K562 (cell line): ENCODE measurements at regions not wholly inside any gene's neighbourhood (a gene's known extent, or its start where the extent isn't known, plus 50 kb on each side); places are given as distances from the start of the nearest gene placed in this dataset.

Source experiments
- ERF ChIP-seq: fragments of 450-650 bp; formaldehyde crosslinking; IDR thresholded peaks from 2 replicates; pipeline ENCODE4 v1.4.0; 2020; ENCODE audit warnings: mild to moderate bottlenecking, mixed read lengths
- ZNF232 ChIP-seq: sonication (generic); formaldehyde crosslinking; IDR thresholded peaks from 2 replicates; pipeline ENCODE4 v1.8.0; 2022; ENCODE audit warnings: mild to moderate bottlenecking, missing genetic modification reagents

DNA sequence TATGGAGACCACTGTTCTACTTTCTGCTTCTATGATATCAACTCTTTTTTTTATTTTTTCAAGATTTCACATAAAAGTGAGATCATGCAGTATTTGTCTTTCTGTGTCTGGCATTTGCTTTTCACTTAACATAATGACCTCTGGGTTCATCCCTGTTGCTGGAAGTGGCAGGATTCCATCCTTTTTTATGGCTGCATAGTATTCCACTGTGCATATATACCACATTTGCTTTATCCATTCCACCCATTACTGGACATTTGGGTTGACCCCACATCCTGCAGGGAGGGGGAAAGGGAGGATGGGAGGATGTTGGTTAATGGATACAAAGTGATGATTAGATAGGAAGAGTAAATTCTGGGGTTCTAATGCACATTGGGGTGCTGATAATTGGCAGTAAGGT, 80.3 kb upstream of the NPTX2 start:
- TF ChIP-seq ZNF232 (CRISPR knock-in tag) (no peak), ERF (no peak)
